ENCODE measurements at regions not wholly inside any gene's neighbourhood (a gene's known extent, or its start where the extent isn't known, plus 50 kb on each side); places are given as distances from the start of the nearest gene placed in this dataset.
A peak's percentile ranks its signal among the peaks of the same experiment; 100 is the strongest.

DNA sequence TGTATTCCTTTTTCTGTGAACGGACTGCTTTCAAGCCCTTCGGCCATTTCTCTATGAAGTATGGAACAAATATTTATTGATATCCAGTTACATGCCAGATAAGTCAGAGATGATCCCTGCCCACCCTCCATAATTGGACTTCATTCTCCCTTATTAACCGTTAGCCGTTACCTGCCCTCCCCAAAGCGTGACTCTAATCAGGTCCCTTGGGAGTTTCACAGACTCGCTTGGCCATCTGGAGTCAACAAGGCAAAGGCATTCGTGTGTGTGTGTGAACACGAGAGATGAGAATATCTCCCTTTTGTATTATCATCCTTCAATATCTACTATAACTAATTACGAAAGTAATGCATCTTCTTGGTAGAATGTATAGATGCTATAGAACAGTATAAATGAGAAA, 314.5 kb downstream of the TLE3 start:
- in situ Hi-C loops (cut with MboI; ENCODE audit: low pct_unique_long_range_greater_than_20kb in 2 of 9, low sequenced_read_pairs in 9 of 9, unreplicated experiment in 9 of 9) = no loop called here
- 47 to 87% (median 71%) methylated on average over 1 to 9 of the region's 9 CpGs; no CpG with 5 or more reads in 1 of the 10 experiments for WGBS, 10 experiments
- ATAC-seq (replicated peaks in 6 of 8) = peak in 3 of 8 experiments; percentile 50 to 74 (median 72)

DNA sequence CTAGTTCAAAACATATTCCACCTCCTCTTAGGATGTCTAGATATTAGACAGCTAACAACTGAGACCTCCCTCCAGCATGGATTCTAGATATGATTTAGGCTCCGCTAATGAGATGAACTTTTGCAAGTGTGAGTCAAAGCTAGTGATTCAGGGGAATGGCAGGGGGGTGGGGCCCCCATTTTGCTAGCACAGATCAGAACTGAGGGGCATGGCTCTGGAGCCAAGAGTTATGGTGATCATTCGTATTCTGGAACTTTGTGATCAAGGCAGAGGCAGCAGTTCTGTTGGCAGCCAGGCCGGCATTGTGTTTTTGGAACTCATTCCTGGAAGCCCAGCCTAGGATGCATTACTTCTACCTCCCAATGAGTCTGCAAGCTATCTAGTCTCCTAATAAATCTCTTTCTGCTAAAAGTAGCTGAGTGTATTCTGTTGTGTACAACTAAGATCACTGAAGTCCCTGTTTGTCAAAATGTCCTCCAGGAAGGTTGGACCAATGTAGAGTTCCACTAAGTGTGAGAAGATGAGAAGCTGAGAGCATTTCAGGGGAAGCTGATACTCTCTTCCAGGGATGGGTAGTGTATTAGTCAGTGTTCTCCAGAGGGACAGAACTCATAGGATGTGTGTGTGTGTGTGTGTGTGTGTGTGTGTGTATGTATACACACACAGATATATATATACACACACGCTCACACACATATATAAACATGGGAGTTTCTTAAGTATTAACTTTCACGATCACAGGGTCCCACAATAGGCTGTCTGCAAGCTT, 312.7 kb downstream of the TLE3 start:
- H3K4me1 ChIP-seq (replicated peaks in 1 of 2) = peaks cover 12 to 21% of the 10 kb centered on the region in 2 donors
- WGBS, 10 experiments = 0 to 83% (median 47%) methylated on average over 1 to 3 of the region's 5 CpGs; no CpG with 5 or more reads in 4 of the 10 experiments
- no peak overlapping the region for H3K27ac ChIP-seq
- no peak overlapping the region for H3K4me3 ChIP-seq
- in situ Hi-C loops (cut with MboI; ENCODE audit: low pct_unique_long_range_greater_than_20kb in 2 of 9, low sequenced_read_pairs in 9 of 9, unreplicated experiment in 9 of 9) = no loop called here
- ATAC-seq (replicated peaks in 6 of 8) = peak in 3 of 8 experiments; percentile 32 to 96 (median 92)

More for the DNA sequence above, 314.5 kb downstream of the TLE3 start:
- Histone ChIP-seq H3K4me3 (no peak overlapping the region), H3K4me1 (replicated peaks in 1 of 2) (peaks cover 12 to 16% of the 10 kb centered on the region in 2 donors), H3K27ac (no peak overlapping the region)

- in situ Hi-C loops (cut with MboI; ENCODE audit: low pct_unique_long_range_greater_than_20kb in 2 of 9, low sequenced_read_pairs in 9 of 9, unreplicated experiment in 9 of 9) = no loop called here
Observed at GRCh38 chr15:69786136-69786701, 311.5 kb downstream of the TLE3 start.

GRCh38 chr15:69787791-69788190, 309.9 kb downstream of the TLE3 start:
- in situ Hi-C loops (cut with MboI; ENCODE audit: low pct_unique_long_range_greater_than_20kb in 2 of 9, low sequenced_read_pairs in 9 of 9, unreplicated experiment in 9 of 9) = no loop called here
- H3K4me1 ChIP-seq (replicated peaks in 1 of 2) = peaks cover 6 to 11% of the 10 kb centered on the region in 2 donors
- no peak for ATAC-seq (replicated peaks in 6 of 8)
- no peak overlapping the region for H3K4me3 ChIP-seq
- no peak overlapping the region for H3K27ac ChIP-seq
- 67 to 83% (median 80%) methylated on average over 1 of the region's 4 CpGs; no CpG with 5 or more reads in 7 of the 10 experiments for WGBS, 10 experiments

More at GRCh38 chr15:69786136-69786701, 311.5 kb downstream of the TLE3 start:
- no peak for ATAC-seq (replicated peaks in 6 of 8)
- Histone ChIP-seq H3K4me3 (no peak overlapping the region), H3K27ac (no peak overlapping the region), H3K4me1 (replicated peaks in 1 of 2) (peaks cover 7 to 13% of the 10 kb centered on the region in 2 donors)
- 59 to 100% (median 91%) methylated on average over 3 to 6 of the region's 9 CpGs; no CpG with 5 or more reads in 3 of the 10 experiments for WGBS, 10 experiments

DNA sequence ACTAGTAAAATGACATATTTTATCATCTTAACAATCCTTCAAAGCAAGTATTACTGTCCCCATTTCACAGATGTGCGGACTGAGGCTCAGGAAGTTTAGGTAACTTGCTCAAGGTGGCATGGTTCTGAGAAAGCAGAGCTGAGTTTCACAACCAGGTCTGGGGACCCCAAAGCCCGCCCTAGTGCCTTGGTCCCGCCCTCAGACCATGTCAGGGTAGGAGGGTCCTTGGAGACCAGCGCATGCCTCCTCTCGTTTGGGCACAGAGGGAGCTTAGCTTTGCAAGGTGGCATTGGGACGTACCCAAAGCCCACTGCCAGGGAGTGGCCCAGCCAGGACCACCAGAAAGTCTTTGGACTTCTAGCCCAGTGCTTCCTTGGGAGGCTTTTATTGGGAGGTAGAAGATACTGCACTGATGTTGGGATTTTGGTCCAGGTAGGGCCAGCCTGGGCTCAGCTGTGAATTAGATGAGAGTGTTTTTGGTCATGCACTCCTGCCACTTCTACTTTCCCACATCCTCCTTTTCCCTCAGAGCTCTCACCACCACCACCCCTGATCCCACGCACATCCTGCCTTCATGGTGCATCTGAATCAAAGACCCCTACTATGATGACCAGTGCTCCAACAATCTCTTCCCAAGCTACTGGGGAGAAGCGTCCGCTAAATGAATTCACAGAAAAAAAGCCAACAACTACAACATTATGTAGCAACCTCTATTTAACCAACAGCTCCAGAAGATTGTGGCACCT, 307.9 kb downstream of the TLE3 start:
- no peak for ATAC-seq (replicated peaks in 6 of 8)
- 92 to 100% (median 96%) methylated on average over 1 to 5 of the region's 9 CpGs; no CpG with 5 or more reads in 6 of the 10 experiments for WGBS, 10 experiments

DNA sequence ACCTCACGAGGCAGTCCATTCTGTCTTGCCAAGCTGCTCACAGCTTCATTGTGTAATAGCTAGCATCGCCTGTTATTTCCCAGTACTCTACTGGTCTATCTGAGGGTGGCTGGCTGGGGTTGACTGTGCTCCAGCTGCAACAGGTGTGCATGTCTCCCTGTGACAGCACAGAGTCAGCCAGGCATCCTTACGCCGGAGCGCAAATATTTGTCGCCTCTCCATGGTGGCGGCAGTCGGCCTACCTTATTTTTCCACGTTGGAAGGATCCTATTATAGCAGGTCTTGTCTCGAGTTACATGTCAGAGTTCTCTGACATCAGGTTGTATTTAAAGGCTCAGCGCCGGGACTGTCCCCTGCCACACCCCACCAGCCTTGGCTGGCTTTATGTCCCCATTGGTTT, 307.1 kb downstream of the TLE3 start:
- WGBS, 10 experiments = 60 to 100% (median 93%) methylated on average over 2 to 12 of the region's 12 CpGs; no CpG with 5 or more reads in 2 of the 10 experiments
- H3K4me1 ChIP-seq (replicated peaks in 1 of 2) = peaks cover 13 to 14% of the 10 kb centered on the region in 2 donors
- in situ Hi-C loops (cut with MboI; ENCODE audit: low pct_unique_long_range_greater_than_20kb in 2 of 9, low sequenced_read_pairs in 9 of 9, unreplicated experiment in 9 of 9) = no loop called here

More for the DNA sequence above, 307.9 kb downstream of the TLE3 start:
- H3K4me3 ChIP-seq = no peak overlapping the region
- peaks cover 8 to 10% of the 10 kb centered on the region in 2 donors for H3K4me1 ChIP-seq (replicated peaks in 1 of 2)
- in situ Hi-C loops (cut with MboI; ENCODE audit: low pct_unique_long_range_greater_than_20kb in 2 of 9, low sequenced_read_pairs in 9 of 9, unreplicated experiment in 9 of 9) = no loop called here
- H3K27ac ChIP-seq = no peak overlapping the region

DNA sequence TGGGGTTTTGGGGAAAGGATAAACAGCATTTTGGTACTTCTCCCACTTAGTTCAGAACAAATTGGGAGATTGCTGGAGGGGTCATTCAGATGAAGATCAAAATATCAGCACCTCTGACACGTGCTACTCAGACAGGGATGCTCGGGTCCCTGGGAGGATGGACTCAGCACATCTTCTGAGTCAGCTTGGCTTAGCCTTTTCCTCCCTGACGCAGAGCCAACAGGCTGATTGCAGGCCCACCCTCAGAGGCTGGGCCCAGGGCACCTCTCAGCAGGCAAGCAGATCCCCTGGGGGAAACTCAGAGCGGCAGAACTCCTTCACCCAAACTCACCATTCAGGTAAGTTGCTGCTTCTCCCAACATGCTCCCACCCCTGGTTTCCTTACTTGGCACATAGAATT, 304.9 kb downstream of the TLE3 start:
- no peak for ATAC-seq (replicated peaks in 6 of 8)
- Histone ChIP-seq H3K4me3 (no peak overlapping the region), H3K27ac (no peak overlapping the region), H3K4me1 (replicated peaks in 1 of 2) (peaks cover 13 to 14% of the 10 kb centered on the region in 2 donors)
- 50 to 100% (median 90%) methylated on average over 1 to 2 of the region's 4 CpGs; no CpG with 5 or more reads in 3 of the 10 experiments for WGBS, 10 experiments
- in situ Hi-C loops (cut with MboI; ENCODE audit: low pct_unique_long_range_greater_than_20kb in 2 of 9, low sequenced_read_pairs in 9 of 9, unreplicated experiment in 9 of 9) = no loop called here

More for the DNA sequence above, 307.1 kb downstream of the TLE3 start:
- Histone ChIP-seq H3K27ac (no peak overlapping the region), H3K4me3 (no peak overlapping the region)
- ATAC-seq (replicated peaks in 6 of 8) = no peak

- no peak for ATAC-seq (replicated peaks in 6 of 8)
- 0 to 92% (median 60%) methylated on average over 1 to 6 of the region's 9 CpGs; no CpG with 5 or more reads in 3 of the 10 experiments for WGBS, 10 experiments
- H3K27ac ChIP-seq = no peak overlapping the region
- no peak overlapping the region for H3K4me3 ChIP-seq
- in situ Hi-C loops (cut with MboI; ENCODE audit: low pct_unique_long_range_greater_than_20kb in 2 of 9, low sequenced_read_pairs in 9 of 9, unreplicated experiment in 9 of 9) = no loop called here
- H3K4me1 ChIP-seq (replicated peaks in 1 of 2) = peaks cover 13 to 14% of the 10 kb centered on the region in 2 donors
Observed at GRCh38 chr15:69793431-69793780, 304.3 kb downstream of the TLE3 start.

DNA sequence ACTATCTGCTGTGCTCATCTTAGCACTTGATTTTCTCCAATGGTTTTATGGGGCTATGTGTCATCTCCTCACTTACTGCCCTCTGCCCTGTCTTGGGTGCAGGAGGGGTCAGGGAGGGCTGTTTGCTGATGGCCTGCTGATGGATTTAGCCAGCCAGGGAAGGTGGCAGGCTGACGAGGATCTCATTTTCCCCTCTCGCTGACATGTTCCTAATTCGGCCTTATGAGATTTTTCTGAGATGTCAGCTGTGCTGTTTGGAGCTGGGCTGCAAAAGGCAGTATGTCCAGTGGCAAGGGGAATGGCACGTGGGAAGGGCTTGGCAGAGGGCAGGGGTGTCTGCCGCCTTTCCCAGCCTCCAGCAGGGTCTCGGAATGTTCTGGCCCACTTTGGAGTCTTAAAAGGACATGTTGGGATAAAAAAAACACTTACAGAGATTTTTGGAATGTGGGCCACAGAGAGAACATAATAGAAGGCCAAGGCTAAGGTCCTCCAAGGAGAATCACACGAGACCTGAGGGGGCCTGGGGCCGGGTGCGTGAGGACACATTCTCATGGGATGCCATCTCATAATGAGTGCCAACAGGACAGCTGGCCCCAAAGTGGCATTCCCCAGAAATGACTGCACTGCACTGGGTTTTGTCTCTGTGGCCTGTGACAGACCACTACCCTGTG, 303.8 kb downstream of the TLE3 start:
- WGBS, 10 experiments = 50 to 100% (median 87%) methylated on average over 1 to 6 of the region's 9 CpGs; no CpG with 5 or more reads in 2 of the 10 experiments

DNA sequence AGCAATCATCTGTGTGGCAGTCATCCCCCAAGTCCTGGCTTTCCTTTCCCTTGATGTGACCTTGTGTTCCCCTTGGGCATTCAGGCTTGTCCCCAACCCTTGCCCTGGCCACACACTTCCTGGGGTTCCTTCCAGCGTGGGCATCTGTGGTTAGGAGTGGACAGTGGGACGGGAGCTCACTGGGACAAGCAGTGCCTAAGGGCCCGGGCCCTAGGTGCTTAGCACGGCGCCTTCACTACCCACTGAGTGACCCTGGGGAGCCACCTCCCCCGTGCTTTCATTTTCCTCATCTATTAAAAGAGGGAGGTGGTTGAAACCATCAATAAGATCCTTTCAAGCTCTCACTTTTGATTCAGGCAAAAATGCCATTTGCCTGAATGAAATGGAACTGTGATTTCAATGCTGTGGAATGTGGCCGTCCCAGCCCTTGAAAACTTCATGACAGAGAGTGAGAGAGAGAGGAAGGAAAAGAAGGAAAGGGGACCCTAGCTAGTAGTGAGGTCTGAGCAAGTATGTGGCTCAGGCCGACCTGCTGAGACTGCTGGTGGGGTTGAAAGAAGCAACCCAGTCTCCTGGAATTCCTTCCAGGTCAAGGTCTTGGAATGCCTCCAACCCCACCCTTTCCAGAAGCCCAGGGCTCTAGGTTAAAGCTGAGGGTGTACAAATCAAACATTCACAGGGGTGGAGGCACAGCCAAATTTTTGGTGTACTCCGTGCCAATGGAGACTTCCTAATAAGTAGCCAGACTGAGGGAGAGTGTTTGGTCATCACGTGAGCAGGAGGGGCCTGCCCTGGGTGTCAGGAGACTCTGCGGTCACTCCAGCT, 302.9 kb downstream of the TLE3 start:
- peaks cover 9 to 14% of the 10 kb centered on the region in 2 donors for H3K4me1 ChIP-seq (replicated peaks in 1 of 2)
- H3K4me3 ChIP-seq = no peak overlapping the region
- in situ Hi-C loops (cut with MboI; ENCODE audit: low pct_unique_long_range_greater_than_20kb in 2 of 9, low sequenced_read_pairs in 9 of 9, unreplicated experiment in 9 of 9) = no loop called here
- no peak overlapping the region for H3K27ac ChIP-seq
- peak; percentile 29 to 95 (median 76) for ATAC-seq (replicated peaks in 6 of 8)
- 10 to 81% (median 60%) methylated on average over 2 to 10 of the region's 11 CpGs; no CpG with 5 or more reads in 1 of the 10 experiments for WGBS, 10 experiments

More for the DNA sequence above, 303.8 kb downstream of the TLE3 start:
- no peak overlapping the region for H3K27ac ChIP-seq
- peaks cover 11 to 14% of the 10 kb centered on the region in 2 donors for H3K4me1 ChIP-seq (replicated peaks in 1 of 2)
- H3K4me3 ChIP-seq = no peak overlapping the region
- ATAC-seq (replicated peaks in 6 of 8) = peak in 2 of 8 experiments; percentile 29 to 48
- in situ Hi-C loops (cut with MboI; ENCODE audit: low pct_unique_long_range_greater_than_20kb in 2 of 9, low sequenced_read_pairs in 9 of 9, unreplicated experiment in 9 of 9) = no loop called here

GRCh38 chr15:69795601-69796000, 302.1 kb downstream of the TLE3 start:
- Histone ChIP-seq H3K27ac (no peak overlapping the region), H3K4me1 (replicated peaks in 1 of 2) (peaks cover 12 to 14% of the 10 kb centered on the region in 2 donors), H3K4me3 (no peak overlapping the region)
- in situ Hi-C loops (cut with MboI; ENCODE audit: low pct_unique_long_range_greater_than_20kb in 2 of 9, low sequenced_read_pairs in 9 of 9, unreplicated experiment in 9 of 9) = no loop called here
- 67 to 100% (median 83%) methylated on average over 1 to 5 of the region's 6 CpGs; no CpG with 5 or more reads in 2 of the 10 experiments for WGBS, 10 experiments
- ATAC-seq (replicated peaks in 6 of 8) = no peak
